ENCODE measurements at regions not wholly inside any gene's neighbourhood (a gene's known extent, or its start where the extent isn't known, plus 50 kb on each side); places are given as distances from the start of the nearest gene placed in this dataset.

- H3K9me3 ChIP-seq (ENCODE audit: control insufficient read depth, insufficient read depth, low read length), result no peaks in the 10 kb centered on the region
- TF ChIP-seq CEBPB (IDR thresholded peaks at IDR 0.05; ENCODE audit: low read depth, low read length) (no peak), MAZ (IDR thresholded peaks at IDR 0.05; ENCODE audit: borderline replicate concordance, low read depth, low read length) (no peak), ELK1 (IDR thresholded peaks at IDR 0.05; ENCODE audit: borderline replicate concordance, low read depth, low read length) (no peak), CHD1 (IDR thresholded peaks at IDR 0.05; ENCODE audit: low read depth, low read length) (no peak), MAFK (IDR thresholded peaks at IDR 0.05; ENCODE audit: low read depth, low read length) (no peak), SMC3 (IDR thresholded peaks at IDR 0.05; ENCODE audit: low read depth, low read length) (no peak), RCOR1 (IDR thresholded peaks at IDR 0.05; ENCODE audit: insufficient replicate concordance, low read length) (no peak), RAD21 (IDR thresholded peaks at IDR 0.05; ENCODE audit: low read length) (no peak), RFX5 (IDR thresholded peaks at IDR 0.05; ENCODE audit: low read depth, low read length) (no peak), NFE2L2 (IDR thresholded peaks at IDR 0.05; ENCODE audit: low read depth, low read length) (no peak), USF2 (IDR thresholded peaks at IDR 0.05; ENCODE audit: low read depth, low read length) (no peak), MXI1 (IDR thresholded peaks at IDR 0.05; ENCODE audit: borderline replicate concordance, low read depth, low read length) (no peak), BHLHE40 (IDR thresholded peaks at IDR 0.05; ENCODE audit: low read depth, low read length) (no peak), POLR2A (IDR thresholded peaks at IDR 0.05; ENCODE audit: low read depth, low read length) (no peak), CTCF (conservative IDR thresholded peaks at IDR 0.05; ENCODE audit: low read depth, low read length) (no peak), FOS (IDR thresholded peaks at IDR 0.05; ENCODE audit: low read depth, low read length) (no peak)
- no peak overlapping the region for H2AK9ac ChIP-seq (replicated peaks; ENCODE audit: low read depth, low read length, poor library complexity)
- WGBS, 2 experiments (ENCODE audit: extremely low coverage in 2 of 2, insufficient read length in 1 of 2), result 20% methylated on average over 1 of the region's 4 CpGs; no CpG with 5 or more reads in 1 of the 2 experiments
- H3K4me1 ChIP-seq (ENCODE audit: control insufficient read depth, insufficient read depth, low read length), result no peaks in the 10 kb centered on the region
- no peaks in the 10 kb centered on the region for H4K20me1 ChIP-seq (ENCODE audit: insufficient read depth, low read length)
- ChIA-PET CTCF (no interaction called here), POLR2A (ENCODE audit: unreplicated experiment) (no interaction called here)
- intact Hi-C loops (cut with micrococcal nuclease), result no loop called here
- in situ Hi-C loops (cut with MboI; ENCODE audit: low sequenced_read_pairs), result no loop called here
- H2AFZ ChIP-seq (replicated peaks; ENCODE audit: low read length, poor library complexity), result no peak overlapping the region
- H4K5ac ChIP-seq (ENCODE audit: low read depth, low read length), result no peak overlapping the region
- H3K14ac ChIP-seq (replicated peaks; ENCODE audit: low read depth, low read length), result no peak overlapping the region
- H2AK5ac ChIP-seq (ENCODE audit: low read depth, low read length), result no peak overlapping the region
- no peak overlapping the region for H3K23ac ChIP-seq (ENCODE audit: low read depth, low read length)
- no peak overlapping the region for H2BK15ac ChIP-seq (ENCODE audit: low read depth, low read length)
- H3K27ac ChIP-seq (ENCODE audit: insufficient read depth, low read length), result no peak overlapping the region
- no peak for DNase-seq
- dilution Hi-C loops (cut with HindIII; ENCODE audit: low sequenced_read_pairs, unreplicated experiment), result no loop called here
- no peaks in the 10 kb centered on the region for H3K79me1 ChIP-seq (ENCODE audit: low read depth in 1 of 2, low read length in 2 of 2)
- no peak overlapping the region for H4K91ac ChIP-seq (ENCODE audit: insufficient read depth, low read depth, low read length)
- H3K4me2 ChIP-seq (ENCODE audit: low read depth, low read length), result no peak overlapping the region
- no TSS peak for BruUV-seq (replicated peaks)
- no peak overlapping the region for H3K56ac ChIP-seq (ENCODE audit: extremely low read depth, insufficient read depth, low read length)
- no peaks in the 10 kb centered on the region for H3K9me1 ChIP-seq (ENCODE audit: insufficient read depth, low read length)
- ATAC-seq (ENCODE audit: low read depth), result no peak
- no peaks in the 10 kb centered on the region for H3K27me3 ChIP-seq (ENCODE audit: control insufficient read depth, insufficient read depth, low read length)
- no peak overlapping the region for H4K8ac ChIP-seq (ENCODE audit: low read depth in 2 of 2, low read length in 2 of 2)
- H3K18ac ChIP-seq (ENCODE audit: low read depth, low read length), result no peak overlapping the region
- H3K9ac ChIP-seq (ENCODE audit: low read depth, low read length), result no peak overlapping the region
- H3K4me3 ChIP-seq (ENCODE audit: insufficient read depth, low read depth, low read length), result no peak overlapping the region
- H2BK20ac ChIP-seq (ENCODE audit: low read depth, low read length), result no peak overlapping the region
- no peak overlapping the region for H2BK5ac ChIP-seq (ENCODE audit: low read depth, low read length, poor library complexity, severe bottlenecking)
- no peak overlapping the region for H3K4ac ChIP-seq (ENCODE audit: low read depth, low read length)
- H3K36me3 ChIP-seq (ENCODE audit: control insufficient read depth, insufficient read depth, low read length), result no peaks in the 10 kb centered on the region
- no peak overlapping the region for H2BK120ac ChIP-seq (ENCODE audit: low read depth, low read length)
These were observed 52.6 kb upstream of the UNC5C start for GRCh38 chr4:95601356-95601755.
